ENCODE measurements at regions not wholly inside any gene's neighbourhood (a gene's known extent, or its start where the extent isn't known, plus 50 kb on each side); places are given as distances from the start of the nearest gene placed in this dataset.
A peak's percentile ranks its signal among the peaks of the same experiment; 100 is the strongest.
"Not testable (repeated sequence)": the region's sequence is repeated elsewhere in the genome, so short reads cannot be mapped to it uniquely, and the experiment has no call there.

- no peak for DNase-seq
Measured at GRCh38 chr3:177340243-177340830, 143.1 kb upstream of the TBL1XR1 start.

- DNase-seq, result no peak
Measured at GRCh38 chr3:177341736-177342419, 144.6 kb upstream of the TBL1XR1 start.

GRCh38 chr3:177343122-177343625 is 145.9 kb upstream of the TBL1XR1 start:
- no peak for DNase-seq

GRCh38 chr3:177345049-177345972 is 148.0 kb upstream of the TBL1XR1 start:
- peak; percentile 63 for DNase-seq

- DNase-seq, result no peak
Measured at GRCh38 chr3:177345973-177346503, 148.8 kb upstream of the TBL1XR1 start.

DNA sequence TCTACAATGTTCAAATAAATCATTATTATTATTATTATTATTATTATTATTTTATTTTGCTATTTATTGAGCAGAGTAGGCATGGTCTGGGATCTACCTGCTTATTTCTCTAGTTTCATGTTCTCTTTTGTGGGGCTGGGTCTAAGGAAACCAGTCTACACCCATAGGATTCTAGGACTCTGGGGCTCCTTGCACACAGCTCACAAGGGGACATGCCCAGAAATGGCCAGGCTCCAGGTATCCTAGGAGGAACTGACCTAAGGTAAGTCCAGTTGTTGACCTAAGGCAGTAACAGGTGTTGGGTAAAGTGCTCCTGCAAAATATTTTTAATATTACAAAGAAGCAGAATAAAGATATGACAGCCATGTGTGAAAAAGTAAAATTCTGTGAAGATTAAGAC is 149.6 kb upstream of the TBL1XR1 start:
- DNase-seq, result no peak

DNA sequence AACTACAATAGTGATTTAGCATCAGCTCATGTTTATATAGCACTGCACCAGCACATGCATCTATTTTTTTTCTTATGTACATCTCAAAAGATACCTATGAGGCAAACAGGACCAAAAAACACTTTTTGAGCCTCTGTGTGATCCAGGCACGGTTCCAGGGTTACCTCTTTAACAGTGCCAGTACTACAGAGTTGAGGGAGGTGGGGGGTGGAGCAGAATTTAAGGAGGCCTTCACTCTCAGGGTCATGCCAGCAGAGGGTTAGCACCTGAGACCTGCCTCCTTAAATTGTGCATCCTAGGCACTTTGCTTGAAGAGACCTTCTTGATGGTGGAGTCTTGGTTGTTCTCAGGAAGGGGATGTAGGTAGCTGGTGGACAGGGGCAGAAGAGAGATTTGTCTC is 150.3 kb upstream of the TBL1XR1 start:
- no peak for DNase-seq

DNA sequence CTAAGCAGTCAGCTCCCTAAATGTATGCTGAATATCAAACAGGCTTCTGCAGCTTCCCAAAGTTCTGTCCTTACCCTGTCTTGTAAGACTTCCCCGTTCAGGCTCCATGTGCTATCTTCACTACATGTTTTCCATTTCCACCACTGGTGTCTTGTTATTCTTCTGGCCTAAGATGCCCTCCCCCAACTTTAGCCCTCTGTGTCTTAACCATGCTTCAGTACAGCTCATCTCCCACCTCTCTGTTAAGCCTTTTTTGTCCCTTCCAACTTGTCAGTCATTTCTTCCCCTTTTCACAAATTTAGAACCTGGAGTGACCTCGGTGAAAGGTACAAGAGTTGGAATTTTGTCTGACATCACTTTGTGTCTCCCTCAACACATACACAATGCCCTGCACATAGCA is 151.7 kb upstream of the TBL1XR1 start:
- DNase-seq, result no peak

DNA sequence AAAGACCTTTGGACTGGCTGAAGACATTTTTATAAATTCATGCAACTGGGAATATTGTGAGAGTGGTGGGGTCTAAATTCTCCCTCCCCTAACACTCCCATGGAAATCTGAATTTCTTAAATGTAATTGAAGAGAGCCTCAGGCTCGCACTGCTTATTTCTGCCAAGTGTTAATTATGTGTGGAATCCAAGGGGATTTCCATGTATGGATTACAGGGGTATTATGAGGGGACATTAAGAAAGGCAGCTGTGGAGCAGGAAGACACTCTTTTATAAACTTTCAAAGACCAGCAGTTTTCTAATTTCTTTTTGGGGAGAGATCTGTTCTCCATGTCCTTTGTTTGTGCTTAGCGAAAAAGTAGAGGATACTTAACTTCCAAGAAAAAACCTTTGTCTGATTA is 152.1 kb upstream of the TBL1XR1 start:
- no peak for DNase-seq

DNA sequence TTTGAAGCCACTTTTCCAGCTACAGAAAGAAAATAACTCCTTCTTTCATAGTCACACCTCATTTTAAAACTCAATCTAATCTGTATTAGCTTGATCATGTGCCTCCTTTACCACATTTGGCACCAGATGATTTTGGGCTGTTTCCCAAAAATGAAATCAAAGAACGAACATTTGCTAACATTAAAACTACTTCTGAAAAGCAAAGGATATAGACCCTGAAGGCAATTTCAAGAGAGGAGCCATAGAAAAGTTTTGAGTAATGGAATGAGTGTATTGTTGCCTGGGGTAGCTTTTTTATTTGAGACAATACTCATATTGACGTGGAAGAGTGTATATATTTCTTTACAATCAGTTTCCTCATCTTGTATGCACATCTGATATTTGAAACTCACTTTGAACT is 152.8 kb upstream of the TBL1XR1 start:
- DNase-seq, result no peak

- no peak for DNase-seq
Measured at GRCh38 chr3:177351206-177351605, 153.9 kb upstream of the TBL1XR1 start.

- DNase-seq, result no peak
Measured at GRCh38 chr3:177351757-177352158, 154.5 kb upstream of the TBL1XR1 start.

GRCh38 chr3:177352424-177352823 is 155.1 kb upstream of the TBL1XR1 start:
- DNase-seq, result no peak

GRCh38 chr3:177353140-177353539 is 155.9 kb upstream of the TBL1XR1 start:
- DNase-seq, result no peak

- DNase-seq, result not testable (repeated sequence)
Measured at GRCh38 chr3:177353879-177354278, 156.6 kb upstream of the TBL1XR1 start.

- DNase-seq, result no peak
Measured at GRCh38 chr3:177354466-177354865, 157.2 kb upstream of the TBL1XR1 start.

DNA sequence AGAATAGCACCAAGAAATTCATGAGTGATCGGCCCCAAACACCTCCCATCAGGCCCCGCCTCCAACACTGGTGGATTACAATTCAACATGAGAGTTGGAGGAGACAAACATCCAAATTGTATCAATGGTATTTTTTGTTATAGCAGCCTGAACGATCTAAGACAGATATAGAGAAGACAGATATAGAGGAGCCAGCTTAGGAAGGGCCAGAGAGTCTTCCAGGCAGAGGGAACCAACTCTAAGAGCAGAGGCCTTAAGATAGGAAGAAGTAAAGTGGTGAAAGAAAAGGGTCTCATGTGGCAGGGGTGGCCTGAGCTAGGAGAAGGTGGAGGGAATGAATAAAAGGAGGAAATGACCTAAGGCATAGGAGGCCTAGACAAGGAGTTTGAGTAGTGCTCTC is 158.8 kb upstream of the TBL1XR1 start:
- no peak for DNase-seq

- DNase-seq, result no peak
Measured at GRCh38 chr3:177356952-177357351, 159.7 kb upstream of the TBL1XR1 start.

DNA sequence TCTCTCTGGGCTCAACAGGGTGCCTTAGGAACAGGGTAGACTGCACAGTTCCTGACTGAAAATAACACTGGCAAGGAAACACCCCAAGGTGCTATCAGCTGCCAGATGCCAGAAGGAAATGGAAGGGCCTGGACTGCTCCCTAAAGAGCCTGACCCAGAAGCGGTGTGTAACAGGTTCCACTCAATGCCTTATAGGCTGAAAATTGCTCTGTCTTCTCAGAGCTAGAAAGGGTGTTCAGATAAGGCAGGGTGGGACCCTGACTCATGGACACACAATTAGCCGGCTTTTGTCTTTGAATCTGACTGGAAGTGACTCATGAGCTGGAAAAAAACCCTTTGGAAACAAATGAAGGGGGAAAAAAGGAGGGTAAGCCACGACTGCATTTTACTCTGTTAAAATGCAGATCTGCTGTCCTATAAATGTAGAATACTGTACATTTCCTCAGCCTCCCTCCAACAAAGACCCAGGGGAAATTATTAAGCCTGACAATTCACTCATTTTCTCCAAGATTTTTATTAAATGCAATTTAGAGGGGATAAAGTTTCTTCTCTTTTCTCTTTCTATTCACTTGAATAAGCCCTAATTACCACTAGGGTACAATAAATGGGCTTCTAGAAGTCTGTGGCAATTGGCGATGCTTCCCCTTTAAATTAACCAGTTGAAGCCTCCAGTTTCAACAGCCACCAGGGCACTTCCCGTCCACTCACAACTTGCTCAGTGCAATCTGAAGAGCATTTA is 160.2 kb upstream of the TBL1XR1 start:
- DNase-seq, result no peak

GRCh38 chr3:177358091-177358976 is 161.1 kb upstream of the TBL1XR1 start:
- no peak for DNase-seq

GRCh38 chr3:177358977-177359592 is 161.8 kb upstream of the TBL1XR1 start:
- DNase-seq, result no peak

All from NCI-H1048 (cell line).